HepG2 (cell line): ENCODE measurements at regions not wholly inside any gene's neighbourhood (a gene's known extent, or its start where the extent isn't known, plus 50 kb on each side); places are given as distances from the start of the nearest gene placed in this dataset.

Experiments used
- ATAC-seq: fragments of 200-7000 bp; cut with Tn5 transposase; 3 replicates; pipeline ENCODE4 v1.9.1; 2020; ENCODE audit warnings: mild to moderate bottlenecking, moderate library complexity
- BruUV-seq: library from RNA; stranded (reverse); fragments of 400-500 nt; replicated peaks from 2 replicates; lab custom pipeline; 2021; lab: Mats Ljungman, UMichigan
- CTCF ChIA-PET: fragments of 300-600 bp; formaldehyde crosslinking; extraction: SDS; loops from one replicate; lab custom pipeline; 2021; ENCODE audit warnings: low total read pairs, inconsistent platforms, low intra/inter-chr PET ratio; lab: Yijun Ruan, JAX
- POLR2A ChIA-PET: fragments of 350-600 bp; sonication (Branson Sonifier 250); formaldehyde crosslinking; loops from one replicate; lab custom pipeline; 2020; ENCODE audit warnings: antibody characterized with exemption, inconsistent platforms; lab: Yijun Ruan, JAX
- DNase-seq: peaks from one replicate; pipeline ENCODE4 v3.0.0-alpha.2; 2015; ENCODE audit warnings: low spot score
- FAIRE-seq: peaks from 3 replicates; lab custom pipeline; 2011; peaks lifted over from hg19 to GRCh38; lab: Jason Lieb, UNC
- H2AFZ ChIP-seq: one replicate; pipeline ENCODE4 v1.6.1; 2011; ENCODE audit warnings: low read length, inconsistent platforms
- H3K27ac ChIP-seq: fragments of 300-600 bp; 3 replicates; pipeline ENCODE4 v1.8.0; 2011; ENCODE audit warnings: mixed run types, mild to moderate bottlenecking, mixed read lengths, low read length, inconsistent platforms; ENCODE audit not compliant: insufficient read depth; ENCODE audit errors: extremely low read length
- H3K27me3 ChIP-seq, 2 experiments: fragments of 200-600 bp in 1 of 2; 2 replicates in 1 of 2; 3 replicates in 1 of 2; pipeline versions ENCODE4 v1.6.0 to v1.8.0; 2011; ENCODE audit warnings: low read length in 2 of 2, mild to moderate bottlenecking in 2 of 2, moderate library complexity in 2 of 2, inconsistent platforms in 1 of 2; ENCODE audit not compliant: insufficient read depth in 2 of 2, control insufficient read depth in 1 of 2
- H3K36me3 ChIP-seq, 2 experiments: fragments of 200-600 bp in 1 of 2; replicated peaks in 1 of 2; 2 replicates in 1 of 2; 3 replicates in 1 of 2; pipeline versions ENCODE4 v1.5.1 to v1.8.0; 2011; ENCODE audit warnings: low read length in 2 of 2, inconsistent platforms in 1 of 2; ENCODE audit not compliant: insufficient read depth in 2 of 2, control insufficient read depth in 1 of 2
- H3K4me1 ChIP-seq: 2 replicates; pipeline ENCODE4 v1.5.1; 2012; ENCODE audit warnings: low read length, inconsistent platforms; ENCODE audit not compliant: insufficient read depth
- H3K4me2 ChIP-seq: 2 replicates; pipeline ENCODE4 v1.6.0; 2011; ENCODE audit warnings: low read depth, low read length, inconsistent platforms
- H3K4me3 ChIP-seq, 3 experiments: fragments of 200-600 bp in 1 of 3; sonication (generic), shearing (Covaris generic) in 1 of 3; replicated peaks in 1 of 3; 2 replicates each; pipeline ENCODE4 v1.5.1; 2011 to 2016; ENCODE audit warnings: low read length in 3 of 3, inconsistent platforms in 2 of 3, low read depth in 2 of 3, mild to moderate bottlenecking in 2 of 3, control low read depth in 1 of 3, mixed read lengths in 1 of 3; ENCODE audit not compliant: insufficient read depth in 1 of 3
- H3K79me2 ChIP-seq: one replicate; pipeline ENCODE4 v1.6.1; 2011; ENCODE audit warnings: low read length, inconsistent platforms; ENCODE audit not compliant: insufficient read depth
- H3K9ac ChIP-seq: 2 replicates; pipeline ENCODE4 v1.6.0; 2011; ENCODE audit warnings: mild to moderate bottlenecking, low read depth, low read length, inconsistent platforms; ENCODE audit not compliant: insufficient read depth
- H3K9me3 ChIP-seq: 2 replicates; pipeline ENCODE4 v1.5.1; 2012; ENCODE audit warnings: mild to moderate bottlenecking, low read length
- H4K20me1 ChIP-seq: 2 replicates; pipeline ENCODE4 v1.6.0; 2011; ENCODE audit warnings: inconsistent platforms, mild to moderate bottlenecking, low read length, moderate library complexity; ENCODE audit not compliant: insufficient read depth
- CEBPG ChIP-seq: IDR thresholded peaks from 2 replicates; pipeline ENCODE4 v1.6.1; 2016
- MAFF ChIP-seq: IDR thresholded peaks from 2 replicates; pipeline ENCODE4 v1.6.1; 2011; ENCODE audit warnings: low read depth, low read length, improper control_type of control experiment
- SOX6 ChIP-seq, 2 experiments: fragments of 450-650 bp in 1 of 2; sonication (generic) in 1 of 2; formaldehyde crosslinking in 1 of 2; IDR thresholded peaks; 2 replicates each; pipeline versions ENCODE4 v1.4.0 to v1.6.1; 2017 to 2020; ENCODE audit warnings: antibody characterized with exemption in 1 of 2, mild to moderate bottlenecking in 1 of 2, missing genetic modification reagents in 1 of 2
- ZNF550 ChIP-seq: sonication (generic); formaldehyde crosslinking; IDR thresholded peaks from 2 replicates; pipeline ENCODE4 v1.4.0; 2020; ENCODE audit warnings: mild to moderate bottlenecking, missing genetic modification reagents, borderline replicate concordance
- ZNF839 ChIP-seq: sonication (generic); formaldehyde crosslinking; IDR thresholded peaks from 2 replicates; pipeline ENCODE4 v1.4.0; 2020; ENCODE audit warnings: missing genetic modification reagents, mild to moderate bottlenecking, borderline replicate concordance
- in situ Hi-C: cut with HindIII; loops from 2 replicates; pipeline ENCODE4 v1.10.0; 2017; ENCODE audit warnings: low pct_unique_long_range_greater_than_20kb; ENCODE audit not compliant: extremely low pct_ligation_motif_present
- intact Hi-C: fragments of 100-400 bp; cut with micrococcal nuclease; formaldehyde crosslinking; loops from one replicate; pipeline ENCODE4 v1.10.0; 2022; ENCODE audit not compliant: unreplicated experiment
- TF ChIP-seq, protein P1 (sequence below): sonication (generic); formaldehyde crosslinking; IDR thresholded peaks from 2 replicates; pipeline ENCODE4 v1.8.0; 2022; ENCODE audit warnings: mild to moderate bottlenecking, missing genetic modification reagents
- TF ChIP-seq, protein P2 (sequence below): sonication (generic); formaldehyde crosslinking; IDR thresholded peaks from 2 replicates; pipeline ENCODE4 v1.4.0; 2020; ENCODE audit warnings: missing genetic modification reagents, borderline replicate concordance

DNA sequence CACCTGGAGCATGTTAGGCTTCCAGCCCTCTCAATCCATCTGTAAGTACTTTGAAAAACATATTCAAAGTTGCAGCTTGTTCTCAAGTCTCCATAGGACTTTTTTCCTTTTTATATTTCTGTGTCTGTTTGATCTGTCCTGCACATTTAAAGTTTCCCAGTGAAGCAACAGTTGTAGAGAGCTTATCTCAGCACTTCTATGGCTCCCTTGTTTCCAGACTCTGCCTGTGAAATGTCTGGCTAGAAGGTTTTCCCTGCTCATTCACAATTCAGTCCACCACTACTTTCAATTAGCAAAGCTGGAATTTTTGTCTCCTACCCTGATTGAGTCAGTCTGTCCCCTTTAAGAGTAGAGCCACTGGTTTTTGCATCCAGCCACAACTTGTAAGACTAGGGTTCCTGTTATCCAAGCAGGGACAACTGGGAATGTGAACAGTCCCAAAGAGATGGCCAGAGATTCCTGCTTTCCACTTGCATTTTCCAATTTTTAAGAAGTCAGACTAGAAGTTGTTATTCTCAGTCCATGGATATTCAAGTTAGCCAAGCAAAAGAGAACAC, 116.1 kb downstream of the GASK1B start:
- FAIRE-seq (peak; percentile 53), ATAC-seq (peak; percentile 74), DNase-seq (no peak)
- POLR2A ChIA-PET: interaction anchor here (0.5 kb wide), 1 partner anchor 40 kb away, joined by 3 read pairs; no protein-coding TSS in a partner anchor
- Histone ChIP-seq H3K9me3 (no peaks in the 10 kb centered on the region), H3K4me2 (peak overlapping the region; percentile 27), H3K9ac (no peak overlapping the region), H2AFZ (peak overlapping the region; percentile 94), H4K20me1 (no peaks in the 10 kb centered on the region), H3K4me1 (peaks cover 17% of the 10 kb centered on the region), H3K79me2 (no peaks in the 10 kb centered on the region), H3K27me3 (no peaks in the 10 kb centered on the region), H3K27ac (no peak overlapping the region), H3K36me3 (no peaks in the 10 kb centered on the region), H3K4me3 (no peak overlapping the region)
- BruUV-seq: no TSS peak
- CTCF ChIA-PET: no interaction called here
- in situ Hi-C loops: no loop called here
- TF ChIP-seq, protein P1, sequence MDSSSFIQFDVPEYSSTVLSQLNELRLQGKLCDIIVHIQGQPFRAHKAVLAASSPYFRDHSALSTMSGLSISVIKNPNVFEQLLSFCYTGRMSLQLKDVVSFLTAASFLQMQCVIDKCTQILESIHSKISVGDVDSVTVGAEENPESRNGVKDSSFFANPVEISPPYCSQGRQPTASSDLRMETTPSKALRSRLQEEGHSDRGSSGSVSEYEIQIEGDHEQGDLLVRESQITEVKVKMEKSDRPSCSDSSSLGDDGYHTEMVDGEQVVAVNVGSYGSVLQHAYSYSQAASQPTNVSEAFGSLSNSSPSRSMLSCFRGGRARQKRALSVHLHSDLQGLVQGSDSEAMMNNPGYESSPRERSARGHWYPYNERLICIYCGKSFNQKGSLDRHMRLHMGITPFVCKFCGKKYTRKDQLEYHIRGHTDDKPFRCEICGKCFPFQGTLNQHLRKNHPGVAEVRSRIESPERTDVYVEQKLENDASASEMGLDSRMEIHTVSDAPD: no peak
- TF ChIP-seq CEBPG (CRISPR knock-in tag): 0 out of 2 replicates have a peak, but pooled peaks have one; percentile 6
- TF ChIP-seq SOX6 (IDR thresholded peaks at IDR 0.05): no peak
- no peak for TF ChIP-seq SOX6 (CRISPR knock-in tag; IDR thresholded peaks at IDR 0.05)
- peak; percentile 14; the same call in 1 of the 2 replicates for TF ChIP-seq MAFF
- TF ChIP-seq, protein P2, sequence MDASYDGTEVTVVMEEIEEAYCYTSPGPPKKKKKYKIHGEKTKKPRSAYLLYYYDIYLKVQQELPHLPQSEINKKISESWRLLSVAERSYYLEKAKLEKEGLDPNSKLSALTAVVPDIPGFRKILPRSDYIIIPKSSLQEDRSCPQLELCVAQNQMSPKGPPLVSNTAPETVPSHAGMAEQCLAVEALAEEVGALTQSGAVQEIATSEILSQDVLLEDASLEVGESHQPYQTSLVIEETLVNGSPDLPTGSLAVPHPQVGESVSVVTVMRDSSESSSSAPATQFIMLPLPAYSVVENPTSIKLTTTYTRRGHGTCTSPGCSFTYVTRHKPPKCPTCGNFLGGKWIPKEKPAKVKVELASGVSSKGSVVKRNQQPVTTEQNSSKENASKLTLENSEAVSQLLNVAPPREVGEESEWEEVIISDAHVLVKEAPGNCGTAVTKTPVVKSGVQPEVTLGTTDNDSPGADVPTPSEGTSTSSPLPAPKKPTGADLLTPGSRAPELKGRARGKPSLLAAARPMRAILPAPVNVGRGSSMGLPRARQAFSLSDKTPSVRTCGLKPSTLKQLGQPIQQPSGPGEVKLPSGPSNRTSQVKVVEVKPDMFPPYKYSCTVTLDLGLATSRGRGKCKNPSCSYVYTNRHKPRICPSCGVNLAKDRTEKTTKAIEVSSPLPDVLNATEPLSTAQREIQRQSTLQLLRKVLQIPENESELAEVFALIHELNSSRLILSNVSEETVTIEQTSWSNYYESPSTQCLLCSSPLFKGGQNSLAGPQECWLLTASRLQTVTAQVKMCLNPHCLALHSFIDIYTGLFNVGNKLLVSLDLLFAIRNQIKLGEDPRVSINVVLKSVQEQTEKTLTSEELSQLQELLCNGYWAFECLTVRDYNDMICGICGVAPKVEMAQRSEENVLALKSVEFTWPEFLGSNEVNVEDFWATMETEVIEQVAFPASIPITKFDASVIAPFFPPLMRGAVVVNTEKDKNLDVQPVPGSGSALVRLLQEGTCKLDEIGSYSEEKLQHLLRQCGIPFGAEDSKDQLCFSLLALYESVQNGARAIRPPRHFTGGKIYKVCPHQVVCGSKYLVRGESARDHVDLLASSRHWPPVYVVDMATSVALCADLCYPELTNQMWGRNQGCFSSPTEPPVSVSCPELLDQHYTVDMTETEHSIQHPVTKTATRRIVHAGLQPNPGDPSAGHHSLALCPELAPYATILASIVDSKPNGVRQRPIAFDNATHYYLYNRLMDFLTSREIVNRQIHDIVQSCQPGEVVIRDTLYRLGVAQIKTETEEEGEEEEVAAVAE (CRISPR knock-in tag): no peak
- TF ChIP-seq ZNF839 (CRISPR knock-in tag): no peak
- no peak for TF ChIP-seq ZNF550 (CRISPR knock-in tag)
- intact Hi-C loops: no loop called here
